ENCODE measurements at regions not wholly inside any gene's neighbourhood (a gene's known extent, or its start where the extent isn't known, plus 50 kb on each side); places are given as distances from the start of the nearest gene placed in this dataset.

DNA sequence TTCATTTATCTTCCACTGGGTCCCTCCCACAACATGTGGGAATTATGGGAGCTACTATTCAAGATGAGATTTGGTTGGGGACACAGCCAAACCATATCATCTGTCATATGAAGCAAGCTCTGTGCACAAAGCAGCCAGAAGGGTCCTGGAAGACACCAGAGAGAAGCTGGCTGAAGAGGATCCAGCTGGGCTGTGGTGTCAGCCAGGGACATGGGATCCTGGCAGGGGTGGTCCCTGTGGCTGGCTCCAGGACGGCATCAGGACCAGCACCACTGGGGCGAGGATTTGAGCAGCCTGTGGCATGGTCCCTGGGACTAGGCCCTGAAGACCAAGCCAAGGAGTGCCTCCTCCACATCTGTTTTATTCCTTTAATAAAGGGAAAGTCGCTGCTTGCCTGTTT is 84.8 kb upstream of the HDAC4 start:
- TF ChIP-seq SP1 (IDR thresholded peaks at IDR 0.05) (no peak), CTCF (IDR thresholded peaks at IDR 0.05; ENCODE audit: low read depth, low read length, missing input control) (no peak), RAD21 (IDR thresholded peaks at IDR 0.05) (no peak), YY1 (IDR thresholded peaks at IDR 0.05) (no peak), TAF1 (conservative IDR thresholded peaks at IDR 0.05) (no peak), ATF3 (IDR thresholded peaks at IDR 0.05) (no peak)
- TF ChIP-seq, protein P1, sequence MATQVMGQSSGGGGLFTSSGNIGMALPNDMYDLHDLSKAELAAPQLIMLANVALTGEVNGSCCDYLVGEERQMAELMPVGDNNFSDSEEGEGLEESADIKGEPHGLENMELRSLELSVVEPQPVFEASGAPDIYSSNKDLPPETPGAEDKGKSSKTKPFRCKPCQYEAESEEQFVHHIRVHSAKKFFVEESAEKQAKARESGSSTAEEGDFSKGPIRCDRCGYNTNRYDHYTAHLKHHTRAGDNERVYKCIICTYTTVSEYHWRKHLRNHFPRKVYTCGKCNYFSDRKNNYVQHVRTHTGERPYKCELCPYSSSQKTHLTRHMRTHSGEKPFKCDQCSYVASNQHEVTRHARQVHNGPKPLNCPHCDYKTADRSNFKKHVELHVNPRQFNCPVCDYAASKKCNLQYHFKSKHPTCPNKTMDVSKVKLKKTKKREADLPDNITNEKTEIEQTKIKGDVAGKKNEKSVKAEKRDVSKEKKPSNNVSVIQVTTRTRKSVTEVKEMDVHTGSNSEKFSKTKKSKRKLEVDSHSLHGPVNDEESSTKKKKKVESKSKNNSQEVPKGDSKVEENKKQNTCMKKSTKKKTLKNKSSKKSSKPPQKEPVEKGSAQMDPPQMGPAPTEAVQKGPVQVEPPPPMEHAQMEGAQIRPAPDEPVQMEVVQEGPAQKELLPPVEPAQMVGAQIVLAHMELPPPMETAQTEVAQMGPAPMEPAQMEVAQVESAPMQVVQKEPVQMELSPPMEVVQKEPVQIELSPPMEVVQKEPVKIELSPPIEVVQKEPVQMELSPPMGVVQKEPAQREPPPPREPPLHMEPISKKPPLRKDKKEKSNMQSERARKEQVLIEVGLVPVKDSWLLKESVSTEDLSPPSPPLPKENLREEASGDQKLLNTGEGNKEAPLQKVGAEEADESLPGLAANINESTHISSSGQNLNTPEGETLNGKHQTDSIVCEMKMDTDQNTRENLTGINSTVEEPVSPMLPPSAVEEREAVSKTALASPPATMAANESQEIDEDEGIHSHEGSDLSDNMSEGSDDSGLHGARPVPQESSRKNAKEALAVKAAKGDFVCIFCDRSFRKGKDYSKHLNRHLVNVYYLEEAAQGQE (IDR thresholded peaks at IDR 0.05), result no peak

All from liver (tissue), 3 donors.